HUES6 (cell line): ENCODE measurements at regions not wholly inside any gene's neighbourhood (a gene's known extent, or its start where the extent isn't known, plus 50 kb on each side); places are given as distances from the start of the nearest gene placed in this dataset.

ENCODE experiments used
- H3K27ac ChIP-seq: 2 replicates; pipeline ENCODE4 v1.7.0; 2013; ENCODE audit warnings: low read depth, mild to moderate bottlenecking, low read length, inconsistent platforms
- H3K27me3 ChIP-seq: 2 replicates; pipeline ENCODE4 v1.6.1; 2013; ENCODE audit warnings: low read length; ENCODE audit not compliant: control insufficient read depth, insufficient read depth
- H3K36me3 ChIP-seq: 2 replicates; pipeline ENCODE4 v1.6.1; 2013; ENCODE audit warnings: low read length; ENCODE audit not compliant: control insufficient read depth, insufficient read depth
- H3K4me1 ChIP-seq: 2 replicates; pipeline ENCODE4 v1.6.1; 2013; ENCODE audit warnings: low read length; ENCODE audit not compliant: control insufficient read depth, insufficient read depth
- H3K4me3 ChIP-seq: 2 replicates; pipeline ENCODE4 v1.5.1; 2013; ENCODE audit warnings: low read depth, low read length
- H3K9ac ChIP-seq: one replicate; pipeline ENCODE4 v1.6.1; 2013; ENCODE audit warnings: mild to moderate bottlenecking, low read length
- H3K9me3 ChIP-seq: 2 replicates; pipeline ENCODE4 v1.6.1; 2013; ENCODE audit warnings: low read depth, low read length; ENCODE audit not compliant: control insufficient read depth, insufficient read depth

DNA sequence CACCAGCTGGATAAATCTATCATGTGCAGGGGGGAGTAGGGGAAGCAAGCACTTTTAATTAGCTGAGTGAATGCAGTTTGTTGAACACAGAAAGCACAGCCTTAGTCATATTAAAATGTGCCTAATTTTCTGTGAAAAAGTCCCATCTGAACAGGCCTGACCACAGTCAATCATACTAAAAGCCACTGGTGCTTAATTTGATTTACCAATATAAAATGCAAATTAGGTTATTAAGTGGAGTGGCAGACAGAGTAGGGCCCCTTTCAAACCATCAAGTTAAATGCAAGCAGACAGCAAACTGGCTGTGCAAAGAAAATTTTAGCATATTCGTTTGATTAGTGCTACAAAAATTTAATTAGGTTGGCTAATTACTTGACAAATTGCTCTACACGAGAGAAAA lies 176.1 kb downstream of the ISL1 start:
- Histone ChIP-seq H3K4me3 (no peak overlapping the region), H3K27ac (no peak overlapping the region), H3K9ac (no peak overlapping the region), H3K9me3 (no peaks in the 10 kb centered on the region), H3K27me3 (no peaks in the 10 kb centered on the region), H3K36me3 (no peaks in the 10 kb centered on the region), H3K4me1 (no peaks in the 10 kb centered on the region)

DNA sequence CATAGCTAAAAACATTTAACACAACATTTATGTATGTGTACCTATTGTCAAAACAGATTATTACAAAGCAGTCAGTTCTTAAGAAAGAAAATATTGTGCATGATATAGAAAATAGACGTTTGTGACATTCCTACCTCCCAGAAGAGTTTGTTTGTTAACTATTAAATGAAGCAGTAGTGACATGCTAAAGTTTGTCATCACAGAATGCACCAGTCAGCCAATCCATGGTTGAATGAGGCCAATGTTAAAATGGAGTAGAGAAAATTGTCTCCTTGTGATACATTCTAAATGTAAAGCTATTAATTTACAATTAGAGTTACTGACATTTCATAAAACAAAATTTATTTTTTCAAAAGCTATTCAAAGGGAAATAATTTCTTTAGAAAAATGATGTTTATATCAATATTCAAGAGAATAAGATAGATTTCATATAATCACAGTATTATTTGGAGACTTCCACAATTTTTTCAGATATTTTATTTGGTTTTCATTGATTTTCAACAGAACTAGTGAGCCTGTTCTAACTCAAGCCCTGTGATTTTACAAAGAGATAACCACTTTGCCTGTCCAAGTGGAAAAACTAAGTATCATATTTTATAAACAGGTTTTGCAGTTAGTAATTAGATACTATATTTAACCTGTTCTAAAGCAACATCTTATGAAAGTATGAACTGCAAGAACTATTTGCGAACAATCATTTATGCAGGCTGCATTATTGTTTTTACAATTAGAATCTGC lies 176.8 kb downstream of the ISL1 start:
- Histone ChIP-seq H3K36me3 (no peaks in the 10 kb centered on the region), H3K27me3 (no peaks in the 10 kb centered on the region), H3K4me1 (no peaks in the 10 kb centered on the region), H3K27ac (no peak overlapping the region), H3K9me3 (no peaks in the 10 kb centered on the region), H3K4me3 (no peak overlapping the region), H3K9ac (no peak overlapping the region)

- Histone ChIP-seq H3K4me1 (no peaks in the 10 kb centered on the region), H3K27me3 (no peaks in the 10 kb centered on the region), H3K9me3 (no peaks in the 10 kb centered on the region), H3K36me3 (no peaks in the 10 kb centered on the region), H3K4me3 (no peak overlapping the region), H3K27ac (no peak overlapping the region), H3K9ac (no peak overlapping the region)
Measured at GRCh38 chr5:51566953-51567352, 183.7 kb downstream of the ISL1 start.

- no peak overlapping the region for H3K27ac ChIP-seq
- no peaks in the 10 kb centered on the region for H3K36me3 ChIP-seq
- H3K4me3 ChIP-seq = no peak overlapping the region
- H3K27me3 ChIP-seq = no peaks in the 10 kb centered on the region
- no peak overlapping the region for H3K9ac ChIP-seq
- no peaks in the 10 kb centered on the region for H3K9me3 ChIP-seq
- H3K4me1 ChIP-seq = no peaks in the 10 kb centered on the region
Measured at GRCh38 chr5:51567636-51568035, 184.4 kb downstream of the ISL1 start.

GRCh38 chr5:51573835-51574234 lies 190.6 kb downstream of the ISL1 start:
- Histone ChIP-seq H3K27me3 (no peaks in the 10 kb centered on the region), H3K4me3 (no peak overlapping the region), H3K9ac (no peak overlapping the region), H3K27ac (no peak overlapping the region), H3K36me3 (no peaks in the 10 kb centered on the region), H3K4me1 (no peaks in the 10 kb centered on the region; the same call in 1 of the 2 replicates), H3K9me3 (no peaks in the 10 kb centered on the region)

- Histone ChIP-seq H3K4me3 (no peak overlapping the region), H3K27me3 (no peaks in the 10 kb centered on the region), H3K36me3 (no peaks in the 10 kb centered on the region), H3K27ac (no peak overlapping the region), H3K9me3 (no peaks in the 10 kb centered on the region), H3K4me1 (no peaks in the 10 kb centered on the region), H3K9ac (no peak overlapping the region)
Measured at GRCh38 chr5:51582871-51583394, 199.7 kb downstream of the ISL1 start.

- Histone ChIP-seq H3K36me3 (no peaks in the 10 kb centered on the region), H3K27me3 (no peaks in the 10 kb centered on the region), H3K9me3 (no peaks in the 10 kb centered on the region), H3K4me3 (no peak overlapping the region), H3K4me1 (no peaks in the 10 kb centered on the region), H3K9ac (no peak overlapping the region), H3K27ac (no peak overlapping the region)
Measured at GRCh38 chr5:51598026-51598425, 214.8 kb downstream of the ISL1 start.

GRCh38 chr5:51599587-51599986 lies 216.3 kb downstream of the ISL1 start:
- Histone ChIP-seq H3K27ac (no peak overlapping the region), H3K9me3 (no peaks in the 10 kb centered on the region), H3K4me3 (no peak overlapping the region), H3K36me3 (no peaks in the 10 kb centered on the region), H3K27me3 (no peaks in the 10 kb centered on the region), H3K9ac (no peak overlapping the region), H3K4me1 (no peaks in the 10 kb centered on the region)

DNA sequence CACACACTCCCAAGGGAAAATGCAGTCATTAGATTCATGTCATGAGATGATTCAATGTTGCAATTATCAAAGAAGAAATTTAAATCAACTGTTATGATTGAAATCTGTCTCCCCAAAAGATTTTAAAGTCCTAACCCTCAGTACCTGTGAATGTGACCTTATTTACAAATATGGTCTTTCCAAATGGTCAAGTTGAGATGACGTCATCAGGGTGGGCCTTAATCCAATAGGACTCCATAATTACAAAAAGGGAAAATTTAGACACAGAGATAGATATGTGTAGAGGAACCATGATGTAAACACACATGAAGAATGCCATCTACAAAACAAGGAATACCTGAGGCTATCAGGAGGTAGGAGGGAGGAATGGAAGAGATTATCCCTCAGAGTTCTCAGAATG lies 221.1 kb downstream of the ISL1 start:
- no peak overlapping the region for H3K27ac ChIP-seq
- H3K36me3 ChIP-seq = no peaks in the 10 kb centered on the region
- no peaks in the 10 kb centered on the region for H3K9me3 ChIP-seq
- H3K27me3 ChIP-seq = no peaks in the 10 kb centered on the region
- no peaks in the 10 kb centered on the region for H3K4me1 ChIP-seq
- no peak overlapping the region for H3K9ac ChIP-seq
- H3K4me3 ChIP-seq = no peak overlapping the region

- Histone ChIP-seq H3K9me3 (no peaks in the 10 kb centered on the region), H3K9ac (no peak overlapping the region), H3K4me1 (no peaks in the 10 kb centered on the region), H3K36me3 (no peaks in the 10 kb centered on the region), H3K27me3 (no peaks in the 10 kb centered on the region), H3K27ac (no peak overlapping the region), H3K4me3 (no peak overlapping the region)
Measured at GRCh38 chr5:51606921-51607320, 223.7 kb downstream of the ISL1 start.

- Histone ChIP-seq H3K4me1 (peaks cover 26% of the 10 kb centered on the region), H3K27me3 (no peaks in the 10 kb centered on the region), H3K27ac (no peak overlapping the region), H3K4me3 (no peak overlapping the region), H3K9me3 (no peaks in the 10 kb centered on the region), H3K9ac (no peak overlapping the region), H3K36me3 (no peaks in the 10 kb centered on the region)
Measured at GRCh38 chr5:51618234-51618633, 235.0 kb downstream of the ISL1 start.
